ENCODE measurements at regions not wholly inside any gene's neighbourhood (a gene's known extent, or its start where the extent isn't known, plus 50 kb on each side); places are given as distances from the start of the nearest gene placed in this dataset.
"Not testable (repeated sequence)": the region's sequence is repeated elsewhere in the genome, so short reads cannot be mapped to it uniquely, and the experiment has no call there.

GRCh38 chr11:110347660-110348059, 51.2 kb upstream of the RDX start:
- no peaks in the 10 kb centered on the region for H3K27me3 Mint-ChIP-seq
- peaks cover 26% of the 10 kb centered on the region for H3K36me3 Mint-ChIP-seq (ENCODE audit: low read depth)
- H3K9me3 Mint-ChIP-seq: peaks cover 11% of the 10 kb centered on the region
- H3K4me1 Mint-ChIP-seq: peaks cover 58% of the 10 kb centered on the region
- H3K27ac Mint-ChIP-seq: peak overlapping the region; percentile 98
- ATAC-seq (replicated peaks): no peak
- H3K4me3 Mint-ChIP-seq: peak overlapping the region; percentile 75

DNA sequence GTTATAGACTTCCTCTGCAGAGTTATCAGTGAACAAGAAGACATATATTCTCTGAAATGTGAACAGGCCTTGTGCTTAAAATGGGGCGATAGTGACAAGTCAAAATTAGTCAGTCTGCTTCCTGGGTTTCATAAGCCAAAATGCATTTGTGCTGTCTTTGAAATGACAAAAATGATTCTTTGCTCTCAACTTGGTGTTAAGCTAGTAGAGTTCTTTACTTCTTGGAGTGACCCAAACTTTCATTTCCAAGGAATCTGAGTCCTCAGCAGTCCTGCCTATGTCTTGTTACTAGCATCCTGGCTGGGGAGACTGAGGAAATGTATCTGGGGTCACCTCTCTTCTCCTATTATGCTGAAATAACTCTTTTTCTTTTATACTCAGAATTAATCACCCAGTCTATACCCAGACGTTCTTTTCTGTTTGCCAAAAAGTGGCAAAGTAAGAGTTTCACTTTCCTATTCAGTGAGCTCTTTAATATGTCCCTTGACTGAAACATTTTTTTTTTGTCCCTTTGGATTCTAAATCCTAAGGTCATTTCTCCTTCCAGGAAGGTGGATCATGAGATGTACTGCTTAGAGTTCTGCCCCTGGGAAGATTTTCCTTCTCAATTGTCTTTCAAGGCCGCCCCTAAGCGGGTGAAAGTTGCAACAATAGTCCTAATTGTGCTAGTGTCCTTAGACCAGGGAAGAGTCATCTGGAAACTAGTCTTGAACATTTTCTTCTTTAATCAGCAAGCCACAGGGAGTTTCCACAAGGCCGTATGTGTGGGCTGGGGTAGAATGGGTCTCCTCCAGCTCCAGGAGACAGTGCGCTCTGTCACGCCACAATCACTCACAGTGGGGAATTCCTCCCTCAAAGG, 53.0 kb upstream of the RDX start:
- H3K27ac Mint-ChIP-seq: peak overlapping the region; percentile 98
- H3K9me3 Mint-ChIP-seq: peaks cover 4% of the 10 kb centered on the region
- H3K36me3 Mint-ChIP-seq (ENCODE audit: low read depth): peaks cover 26% of the 10 kb centered on the region
- ATAC-seq (replicated peaks): peak; percentile 76
- H3K4me3 Mint-ChIP-seq: peak overlapping the region; percentile 75
- H3K4me1 Mint-ChIP-seq: peaks cover 50% of the 10 kb centered on the region
- no peaks in the 10 kb centered on the region for H3K27me3 Mint-ChIP-seq

DNA sequence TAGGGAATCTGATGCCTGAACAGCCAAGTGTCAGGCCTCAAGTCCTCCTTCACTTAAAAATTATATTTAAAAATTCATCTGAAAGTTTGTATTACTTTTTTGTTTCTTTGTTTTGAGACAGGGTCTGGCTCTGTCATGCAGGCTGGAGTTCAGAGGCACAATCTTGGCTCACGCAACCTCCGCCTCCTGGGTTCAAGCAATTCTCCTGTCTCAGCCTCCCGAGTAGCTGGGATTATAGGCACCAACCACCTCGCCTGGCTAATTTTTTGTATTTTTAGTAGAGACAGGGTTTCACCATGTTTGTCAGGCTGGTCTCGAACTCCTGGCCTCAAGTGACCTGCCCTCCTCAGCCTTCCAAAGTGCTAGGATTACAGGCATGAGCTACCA, 53.6 kb upstream of the RDX start:
- peaks cover 49% of the 10 kb centered on the region for H3K4me1 Mint-ChIP-seq
- H3K27ac Mint-ChIP-seq: peak overlapping the region; percentile 98
- not testable (repeated sequence) for H3K9me3 Mint-ChIP-seq; H3K27me3 Mint-ChIP-seq; ATAC-seq (replicated peaks)
- peaks cover 26% of the 10 kb centered on the region for H3K36me3 Mint-ChIP-seq (ENCODE audit: low read depth)
- peak overlapping the region; percentile 75 for H3K4me3 Mint-ChIP-seq

DNA sequence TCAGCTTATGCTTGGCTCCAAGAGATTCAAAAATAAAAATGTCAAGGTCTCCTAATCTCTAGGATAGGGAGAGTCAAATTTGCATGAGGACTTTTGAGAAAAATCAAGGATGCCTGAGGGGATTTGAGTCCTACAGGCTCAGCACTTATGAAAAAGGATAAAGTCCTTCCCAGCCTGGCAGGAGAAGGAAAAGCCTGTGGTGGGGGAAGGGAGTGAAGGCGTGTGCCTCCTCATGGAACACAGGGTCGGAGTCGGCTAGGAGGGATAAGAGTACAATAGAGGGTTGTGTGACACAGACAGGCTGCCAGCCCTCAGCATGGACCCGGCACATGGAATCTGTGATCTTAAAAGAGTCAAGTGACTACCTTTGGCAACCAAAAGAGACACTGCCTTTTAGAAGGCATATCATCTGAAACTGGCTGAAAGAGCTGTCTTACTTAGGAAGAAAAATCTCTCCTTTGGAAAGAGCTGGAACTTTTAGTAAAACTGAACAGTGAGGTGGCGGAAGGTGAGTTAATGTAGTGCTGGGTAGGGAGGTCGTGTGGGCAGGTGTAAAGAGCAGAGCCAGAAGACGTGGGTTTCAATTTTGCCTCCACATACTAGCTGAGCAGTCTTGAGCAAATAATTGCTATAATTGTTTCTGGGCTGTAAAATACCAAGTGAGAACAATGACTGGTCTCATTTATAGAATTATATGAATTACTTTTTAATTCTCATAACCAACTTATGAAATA, 58.8 kb upstream of the RDX start:
- Mint-ChIP-seq H3K27ac (peak overlapping the region; percentile 45), H3K27me3 (no peaks in the 10 kb centered on the region), H3K4me3 (peak overlapping the region; percentile 32), H3K4me1 (peaks cover 32% of the 10 kb centered on the region), H3K36me3 (ENCODE audit: low read depth) (peaks cover 5% of the 10 kb centered on the region), H3K9me3 (no peaks in the 10 kb centered on the region)
- ATAC-seq (replicated peaks): no peak

- Mint-ChIP-seq H3K27me3 (no peaks in the 10 kb centered on the region), H3K4me1 (peaks cover 22% of the 10 kb centered on the region), H3K9me3 (no peaks in the 10 kb centered on the region), H3K4me3 (peak overlapping the region; percentile 41), H3K27ac (peak overlapping the region; percentile 93), H3K36me3 (ENCODE audit: low read depth) (no peaks in the 10 kb centered on the region)
- peak; percentile 95 for ATAC-seq (replicated peaks)
Measured at GRCh38 chr11:110356762-110357671, 60.6 kb upstream of the RDX start.

- ATAC-seq (replicated peaks): no peak
- H3K4me1 Mint-ChIP-seq: peaks cover 22% of the 10 kb centered on the region
- no peaks in the 10 kb centered on the region for H3K9me3 Mint-ChIP-seq
- H3K36me3 Mint-ChIP-seq (ENCODE audit: low read depth): no peaks in the 10 kb centered on the region
- no peak overlapping the region for H3K4me3 Mint-ChIP-seq
- no peaks in the 10 kb centered on the region for H3K27me3 Mint-ChIP-seq
- H3K27ac Mint-ChIP-seq: no peak overlapping the region
Measured at GRCh38 chr11:110358336-110358735, 61.9 kb upstream of the RDX start.

- not testable (repeated sequence) for H3K4me3 Mint-ChIP-seq; H3K9me3 Mint-ChIP-seq; H3K27ac Mint-ChIP-seq; ATAC-seq (replicated peaks); H3K27me3 Mint-ChIP-seq; H3K36me3 Mint-ChIP-seq (ENCODE audit: low read depth)
- peaks cover 14% of the 10 kb centered on the region for H3K4me1 Mint-ChIP-seq
Measured at GRCh38 chr11:110360781-110361408, 64.5 kb upstream of the RDX start.

DNA sequence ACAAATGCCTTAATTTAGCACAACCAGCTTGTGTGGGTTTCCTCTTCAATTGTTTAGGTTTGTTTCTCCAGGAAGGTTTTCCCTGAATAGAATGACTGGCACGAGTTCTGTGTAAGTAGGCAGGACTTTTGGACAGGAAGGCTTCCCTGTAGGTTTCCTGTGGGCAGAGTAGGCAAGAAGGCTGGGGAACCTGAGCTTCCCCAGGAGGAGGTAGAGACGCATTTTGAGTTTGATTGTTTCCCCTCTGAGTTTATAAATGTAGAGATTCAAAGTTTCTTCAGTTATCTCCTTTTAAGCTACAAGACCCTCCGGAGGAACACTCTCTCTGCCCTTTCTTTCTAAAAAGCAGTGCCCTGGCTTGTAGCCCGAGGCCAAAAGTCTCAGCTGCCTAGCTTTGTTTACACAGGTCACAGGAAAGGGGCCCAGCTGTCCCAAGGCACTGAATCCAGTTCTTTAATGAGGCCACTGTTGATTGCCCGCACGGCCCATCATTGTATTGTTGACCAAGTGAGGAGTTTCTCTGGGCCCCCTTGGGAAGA, 66.6 kb upstream of the RDX start:
- Mint-ChIP-seq H3K4me3 (peak overlapping the region; percentile 16), H3K27me3 (no peaks in the 10 kb centered on the region), H3K27ac (no peak overlapping the region), H3K4me1 (peaks cover 3% of the 10 kb centered on the region), H3K9me3 (no peaks in the 10 kb centered on the region), H3K36me3 (ENCODE audit: low read depth) (no peaks in the 10 kb centered on the region)
- ATAC-seq (replicated peaks): no peak

DNA sequence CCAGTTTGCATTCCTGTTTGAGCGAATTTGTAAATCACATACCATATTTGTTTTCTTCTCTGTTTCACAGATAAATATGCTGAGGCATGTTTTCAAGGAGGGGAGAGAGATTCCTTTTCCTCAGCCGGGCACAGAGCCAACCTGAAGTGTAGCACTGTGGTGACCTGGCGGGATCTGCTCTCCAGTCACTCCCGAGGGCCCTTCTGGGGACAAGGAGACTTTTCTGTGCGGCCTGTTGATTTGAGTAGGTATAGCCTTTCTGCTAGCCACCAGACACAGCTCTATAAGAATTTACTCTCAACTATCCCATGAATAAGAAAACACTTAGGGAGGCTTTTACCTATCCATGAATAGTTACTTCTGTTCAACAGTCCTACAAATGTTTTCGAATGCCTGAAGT, 63.5 kb upstream of the FDX1 start:
- no peaks in the 10 kb centered on the region for H3K9me3 Mint-ChIP-seq
- H3K27me3 Mint-ChIP-seq: no peaks in the 10 kb centered on the region
- no peak overlapping the region for H3K27ac Mint-ChIP-seq
- ATAC-seq (replicated peaks): no peak
- no peaks in the 10 kb centered on the region for H3K4me1 Mint-ChIP-seq
- no peaks in the 10 kb centered on the region for H3K36me3 Mint-ChIP-seq (ENCODE audit: low read depth)
- no peak overlapping the region for H3K4me3 Mint-ChIP-seq

- Mint-ChIP-seq H3K36me3 (ENCODE audit: low read depth) (no peaks in the 10 kb centered on the region), H3K27me3 (no peaks in the 10 kb centered on the region), H3K9me3 (no peaks in the 10 kb centered on the region), H3K4me1 (peaks cover 4% of the 10 kb centered on the region), H3K27ac (no peak overlapping the region), H3K4me3 (no peak overlapping the region)
- ATAC-seq (replicated peaks): no peak
Measured at GRCh38 chr11:110367571-110367970, 62.2 kb upstream of the FDX1 start.

GRCh38 chr11:110371084-110371483, 58.7 kb upstream of the FDX1 start:
- no peak for ATAC-seq (replicated peaks)
- H3K4me3 Mint-ChIP-seq: no peak overlapping the region
- no peaks in the 10 kb centered on the region for H3K9me3 Mint-ChIP-seq
- H3K4me1 Mint-ChIP-seq: peaks cover 10% of the 10 kb centered on the region
- H3K27me3 Mint-ChIP-seq: no peaks in the 10 kb centered on the region
- no peaks in the 10 kb centered on the region for H3K36me3 Mint-ChIP-seq (ENCODE audit: low read depth)
- no peak overlapping the region for H3K27ac Mint-ChIP-seq

DNA sequence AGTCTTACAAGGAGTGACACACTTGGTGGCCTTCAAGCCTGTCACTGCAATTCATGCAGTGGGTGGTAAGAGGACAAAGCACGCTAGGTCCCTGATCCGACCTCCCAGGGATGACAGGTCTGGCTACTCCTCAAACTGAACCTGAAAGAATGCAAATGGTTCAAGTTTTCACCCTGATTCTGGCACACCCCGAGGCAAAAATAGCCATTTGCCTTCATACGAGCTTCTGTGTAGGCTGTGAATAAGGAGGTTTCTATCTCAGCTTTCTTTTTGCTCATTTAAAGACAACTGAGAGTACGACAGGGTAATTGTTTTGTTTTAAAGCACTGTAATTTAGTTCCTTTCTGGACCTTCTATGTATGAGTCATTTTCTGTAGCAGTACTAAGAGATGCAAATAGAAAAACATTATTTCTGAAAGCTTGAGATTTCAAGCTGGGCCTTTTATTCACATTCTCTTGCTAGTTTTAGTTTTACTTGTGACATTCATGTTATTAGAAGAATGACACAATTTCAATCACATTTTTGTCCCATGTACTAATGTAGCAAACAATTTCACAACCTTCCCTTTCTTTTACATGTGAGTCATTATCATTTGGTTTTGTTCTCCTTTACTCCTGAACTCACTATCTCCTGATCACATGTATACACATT, 56.6 kb upstream of the FDX1 start:
- no peaks in the 10 kb centered on the region for H3K36me3 Mint-ChIP-seq (ENCODE audit: low read depth)
- H3K4me1 Mint-ChIP-seq: peaks cover 16% of the 10 kb centered on the region
- peak; percentile 90 for ATAC-seq (replicated peaks)
- peak overlapping the region; percentile 13 for H3K4me3 Mint-ChIP-seq
- H3K27ac Mint-ChIP-seq: peak overlapping the region; percentile 65
- no peaks in the 10 kb centered on the region for H3K9me3 Mint-ChIP-seq
- no peaks in the 10 kb centered on the region for H3K27me3 Mint-ChIP-seq

DNA sequence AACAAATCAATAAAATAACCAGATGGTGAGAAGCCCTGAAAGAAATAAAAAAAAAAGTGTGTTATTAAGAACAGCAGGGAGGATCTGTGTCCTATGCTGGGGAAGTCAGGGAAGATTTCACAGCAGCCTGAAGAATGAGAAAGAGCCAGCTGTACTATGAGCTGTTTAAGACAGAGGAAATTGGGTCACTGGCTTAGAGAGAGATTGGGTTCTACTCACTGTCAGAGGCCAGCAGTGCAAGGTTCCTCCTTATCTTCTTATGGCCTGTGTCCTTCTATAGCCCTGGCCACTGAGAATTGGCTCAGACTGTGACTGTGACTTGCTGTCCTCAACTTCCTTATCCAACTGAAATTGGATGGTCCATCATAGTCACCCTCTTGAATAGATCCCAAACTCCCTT, 54.8 kb upstream of the FDX1 start:
- no peak overlapping the region for H3K4me3 Mint-ChIP-seq
- H3K27ac Mint-ChIP-seq: peak overlapping the region; percentile 12
- H3K36me3 Mint-ChIP-seq (ENCODE audit: low read depth): no peaks in the 10 kb centered on the region
- no peaks in the 10 kb centered on the region for H3K27me3 Mint-ChIP-seq
- no peaks in the 10 kb centered on the region for H3K9me3 Mint-ChIP-seq
- no peak for ATAC-seq (replicated peaks)
- H3K4me1 Mint-ChIP-seq: peaks cover 16% of the 10 kb centered on the region

Data from activated T-helper 17 cell treated with anti-CD3 and anti-CD28 coated beads, Interleukin-2, amount 50 U/mL, for 72 hours (primary cell).